ENCODE measurements at regions not wholly inside any gene's neighbourhood (a gene's known extent, or its start where the extent isn't known, plus 50 kb on each side); places are given as distances from the start of the nearest gene placed in this dataset.

DNA sequence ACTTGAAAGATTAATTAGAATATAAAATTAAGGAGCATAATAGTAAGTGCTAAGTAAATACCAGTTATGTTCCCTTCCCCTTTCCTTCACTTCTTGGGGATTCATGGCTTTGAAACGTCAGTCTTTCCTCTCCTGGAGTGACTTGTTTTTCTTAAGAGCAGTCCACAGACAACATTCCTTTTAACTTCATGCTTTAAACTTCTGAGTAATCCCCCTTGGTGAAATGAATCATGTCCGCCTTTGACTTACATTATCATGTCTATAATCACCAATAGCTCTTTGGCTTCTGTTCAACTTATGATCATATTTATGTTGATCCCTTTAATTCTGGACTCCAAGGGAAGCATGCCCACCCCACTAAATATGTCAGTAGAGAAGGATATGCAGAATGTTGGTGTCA, 1012.1 kb upstream of the SLIT2 start (continued):
- TF ChIP-seq, protein P1, sequence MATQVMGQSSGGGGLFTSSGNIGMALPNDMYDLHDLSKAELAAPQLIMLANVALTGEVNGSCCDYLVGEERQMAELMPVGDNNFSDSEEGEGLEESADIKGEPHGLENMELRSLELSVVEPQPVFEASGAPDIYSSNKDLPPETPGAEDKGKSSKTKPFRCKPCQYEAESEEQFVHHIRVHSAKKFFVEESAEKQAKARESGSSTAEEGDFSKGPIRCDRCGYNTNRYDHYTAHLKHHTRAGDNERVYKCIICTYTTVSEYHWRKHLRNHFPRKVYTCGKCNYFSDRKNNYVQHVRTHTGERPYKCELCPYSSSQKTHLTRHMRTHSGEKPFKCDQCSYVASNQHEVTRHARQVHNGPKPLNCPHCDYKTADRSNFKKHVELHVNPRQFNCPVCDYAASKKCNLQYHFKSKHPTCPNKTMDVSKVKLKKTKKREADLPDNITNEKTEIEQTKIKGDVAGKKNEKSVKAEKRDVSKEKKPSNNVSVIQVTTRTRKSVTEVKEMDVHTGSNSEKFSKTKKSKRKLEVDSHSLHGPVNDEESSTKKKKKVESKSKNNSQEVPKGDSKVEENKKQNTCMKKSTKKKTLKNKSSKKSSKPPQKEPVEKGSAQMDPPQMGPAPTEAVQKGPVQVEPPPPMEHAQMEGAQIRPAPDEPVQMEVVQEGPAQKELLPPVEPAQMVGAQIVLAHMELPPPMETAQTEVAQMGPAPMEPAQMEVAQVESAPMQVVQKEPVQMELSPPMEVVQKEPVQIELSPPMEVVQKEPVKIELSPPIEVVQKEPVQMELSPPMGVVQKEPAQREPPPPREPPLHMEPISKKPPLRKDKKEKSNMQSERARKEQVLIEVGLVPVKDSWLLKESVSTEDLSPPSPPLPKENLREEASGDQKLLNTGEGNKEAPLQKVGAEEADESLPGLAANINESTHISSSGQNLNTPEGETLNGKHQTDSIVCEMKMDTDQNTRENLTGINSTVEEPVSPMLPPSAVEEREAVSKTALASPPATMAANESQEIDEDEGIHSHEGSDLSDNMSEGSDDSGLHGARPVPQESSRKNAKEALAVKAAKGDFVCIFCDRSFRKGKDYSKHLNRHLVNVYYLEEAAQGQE (IDR thresholded peaks at IDR 0.05; ENCODE audit: low read depth, low read length): no peak
- TF ChIP-seq, protein P2, sequence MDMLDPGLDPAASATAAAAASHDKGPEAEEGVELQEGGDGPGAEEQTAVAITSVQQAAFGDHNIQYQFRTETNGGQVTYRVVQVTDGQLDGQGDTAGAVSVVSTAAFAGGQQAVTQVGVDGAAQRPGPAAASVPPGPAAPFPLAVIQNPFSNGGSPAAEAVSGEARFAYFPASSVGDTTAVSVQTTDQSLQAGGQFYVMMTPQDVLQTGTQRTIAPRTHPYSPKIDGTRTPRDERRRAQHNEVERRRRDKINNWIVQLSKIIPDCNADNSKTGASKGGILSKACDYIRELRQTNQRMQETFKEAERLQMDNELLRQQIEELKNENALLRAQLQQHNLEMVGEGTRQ (IDR thresholded peaks at IDR 0.05; ENCODE audit: borderline replicate concordance, low read depth, low read length): no peak
- TF ChIP-seq RAD21 (IDR thresholded peaks at IDR 0.05; ENCODE audit: low read length) (no peak), RXRA (IDR thresholded peaks at IDR 0.05; ENCODE audit: borderline replicate concordance, low read depth) (no peak; the same call in 1 of the 2 replicates), TAF1 (IDR thresholded peaks at IDR 0.05; ENCODE audit: borderline replicate concordance, low read depth, low read length) (no peak), POLR2AphosphoS5 (IDR thresholded peaks at IDR 0.05; ENCODE audit: low read depth, low read length) (no peak; the same call in 1 of the 2 replicates), SIN3A (IDR thresholded peaks at IDR 0.05; ENCODE audit: borderline replicate concordance, low read depth, low read length) (no peak), JUND (IDR thresholded peaks at IDR 0.05) (peak; percentile 86), TEAD4 (IDR thresholded peaks at IDR 0.05; ENCODE audit: borderline replicate concordance, insufficient read depth) (peak; percentile 78), GATA2 (CRISPR knock-in tag; IDR thresholded peaks at IDR 0.05) (no peak)
- TF ChIP-seq, protein P3, sequence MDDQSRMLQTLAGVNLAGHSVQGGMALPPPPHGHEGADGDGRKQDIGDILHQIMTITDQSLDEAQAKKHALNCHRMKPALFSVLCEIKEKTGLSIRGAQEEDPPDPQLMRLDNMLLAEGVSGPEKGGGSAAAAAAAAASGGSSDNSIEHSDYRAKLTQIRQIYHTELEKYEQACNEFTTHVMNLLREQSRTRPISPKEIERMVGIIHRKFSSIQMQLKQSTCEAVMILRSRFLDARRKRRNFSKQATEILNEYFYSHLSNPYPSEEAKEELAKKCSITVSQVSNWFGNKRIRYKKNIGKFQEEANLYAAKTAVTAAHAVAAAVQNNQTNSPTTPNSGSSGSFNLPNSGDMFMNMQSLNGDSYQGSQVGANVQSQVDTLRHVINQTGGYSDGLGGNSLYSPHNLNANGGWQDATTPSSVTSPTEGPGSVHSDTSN (IDR thresholded peaks at IDR 0.05): peak; percentile 90
- TF ChIP-seq, protein P4, sequence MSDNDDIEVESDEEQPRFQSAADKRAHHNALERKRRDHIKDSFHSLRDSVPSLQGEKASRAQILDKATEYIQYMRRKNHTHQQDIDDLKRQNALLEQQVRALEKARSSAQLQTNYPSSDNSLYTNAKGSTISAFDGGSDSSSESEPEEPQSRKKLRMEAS (IDR thresholded peaks at IDR 0.05; ENCODE audit: low read depth): no peak
- TF ChIP-seq, protein P5, sequence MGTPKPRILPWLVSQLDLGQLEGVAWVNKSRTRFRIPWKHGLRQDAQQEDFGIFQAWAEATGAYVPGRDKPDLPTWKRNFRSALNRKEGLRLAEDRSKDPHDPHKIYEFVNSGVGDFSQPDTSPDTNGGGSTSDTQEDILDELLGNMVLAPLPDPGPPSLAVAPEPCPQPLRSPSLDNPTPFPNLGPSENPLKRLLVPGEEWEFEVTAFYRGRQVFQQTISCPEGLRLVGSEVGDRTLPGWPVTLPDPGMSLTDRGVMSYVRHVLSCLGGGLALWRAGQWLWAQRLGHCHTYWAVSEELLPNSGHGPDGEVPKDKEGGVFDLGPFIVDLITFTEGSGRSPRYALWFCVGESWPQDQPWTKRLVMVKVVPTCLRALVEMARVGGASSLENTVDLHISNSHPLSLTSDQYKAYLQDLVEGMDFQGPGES (IDR thresholded peaks at IDR 0.05; ENCODE audit: low read depth, low read length): no peak

DNA sequence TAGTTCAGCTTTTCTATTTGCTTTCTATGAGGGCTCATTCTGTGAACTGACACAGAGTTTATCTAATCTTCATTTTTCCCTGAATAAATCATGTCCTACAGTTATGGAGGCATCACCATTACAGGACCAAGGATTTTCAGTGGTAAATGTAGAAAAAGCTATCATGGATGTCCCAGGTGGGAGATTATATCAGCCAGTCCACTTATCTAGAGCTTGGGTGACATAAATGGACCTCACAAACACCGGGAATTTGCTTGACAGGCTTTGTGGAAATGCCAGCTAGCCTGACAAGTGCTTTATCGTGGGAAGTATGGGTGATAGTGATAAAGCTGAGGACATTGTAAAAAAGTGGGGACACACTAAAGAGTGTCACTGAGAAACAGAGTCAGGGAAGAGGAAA, 1015.2 kb upstream of the SLIT2 start:
- Histone ChIP-seq H3K79me2 (ENCODE audit: insufficient read depth) (no peaks in the 10 kb centered on the region), H3F3A (replicated peaks; ENCODE audit: insufficient read depth) (peaks cover 4% of the 10 kb centered on the region), H3K4me3 (ENCODE audit: low read depth in 2 of 2, low read length in 1 of 2) (no peak overlapping the region), H2AFZ (ENCODE audit: low read depth) (no peak overlapping the region), H3K27me3 (ENCODE audit: insufficient read depth) (no peaks in the 10 kb centered on the region), H3K4me1 (ENCODE audit: control insufficient read depth in 1 of 2, insufficient read depth in 2 of 2, low read depth in 1 of 2, low read length in 1 of 2) (peaks cover 0 to 7% of the 10 kb centered on the region in 2 experiments; a peak in 2 of 4 replicates), H3K36me3 (replicated peaks in 1 of 2; ENCODE audit: control insufficient read depth in 1 of 2, insufficient read depth in 2 of 2, low read length in 1 of 2) (no peaks in the 10 kb centered on the region), H3K4me2 (no peak overlapping the region), H3K9me2 (no peaks in the 10 kb centered on the region), H3K27ac (ENCODE audit: low read depth in 2 of 2, low read length in 1 of 2) (no peak overlapping the region), H4K20me1 (ENCODE audit: insufficient read depth) (no peaks in the 10 kb centered on the region), H3K9me3 (no peaks in the 10 kb centered on the region), H3K9ac (no peak overlapping the region)
- 73% methylated on average over 2 of the region's 2 CpGs for WGBS (ENCODE audit: low lambda C conversion rate)
- no peak for DNase-seq
- CTCF ChIA-PET: no interaction called here
- POLR2A ChIA-PET: no interaction called here
- TF ChIP-seq, protein P3 (IDR thresholded peaks at IDR 0.05): no peak
- TF ChIP-seq NFIC (IDR thresholded peaks at IDR 0.05; ENCODE audit: borderline replicate concordance) (no peak), TAF1 (IDR thresholded peaks at IDR 0.05; ENCODE audit: borderline replicate concordance, low read depth, low read length) (no peak), JUND (IDR thresholded peaks at IDR 0.05) (no peak), NRF1 (IDR thresholded peaks at IDR 0.05; ENCODE audit: low read depth, low read length) (no peak), FOXJ3 (CRISPR knock-in tag; IDR thresholded peaks at IDR 0.05) (no peak), SMC3 (IDR thresholded peaks at IDR 0.05; ENCODE audit: low read depth, low read length) (no peak), SIN3A (IDR thresholded peaks at IDR 0.05; ENCODE audit: borderline replicate concordance, low read depth, low read length) (no peak), EZH2phosphoT487 (IDR thresholded peaks at IDR 0.05; ENCODE audit: borderline replicate concordance, low read depth) (no peak), RFX5 (IDR thresholded peaks at IDR 0.05; ENCODE audit: low read length) (no peak)
- TF ChIP-seq, protein P2 (IDR thresholded peaks at IDR 0.05; ENCODE audit: borderline replicate concordance, low read depth, low read length): no peak

Data from SK-N-SH (cell line).